NCI-H1105 treated with DMSO at 0.1 percent for 48 hours (cell line): ENCODE measurements at regions not wholly inside any gene's neighbourhood (a gene's known extent, or its start where the extent isn't known, plus 50 kb on each side); places are given as distances from the start of the nearest gene placed in this dataset.
A peak's percentile ranks its signal among the peaks of the same experiment; 100 is the strongest.
"Not testable (repeated sequence)": the region's sequence is repeated elsewhere in the genome, so short reads cannot be mapped to it uniquely, and the experiment has no call there.

Experiments used
- DNase-seq: peaks from one replicate; lab custom pipeline; 2025; lab: John Stamatoyannopoulos, UW

DNA sequence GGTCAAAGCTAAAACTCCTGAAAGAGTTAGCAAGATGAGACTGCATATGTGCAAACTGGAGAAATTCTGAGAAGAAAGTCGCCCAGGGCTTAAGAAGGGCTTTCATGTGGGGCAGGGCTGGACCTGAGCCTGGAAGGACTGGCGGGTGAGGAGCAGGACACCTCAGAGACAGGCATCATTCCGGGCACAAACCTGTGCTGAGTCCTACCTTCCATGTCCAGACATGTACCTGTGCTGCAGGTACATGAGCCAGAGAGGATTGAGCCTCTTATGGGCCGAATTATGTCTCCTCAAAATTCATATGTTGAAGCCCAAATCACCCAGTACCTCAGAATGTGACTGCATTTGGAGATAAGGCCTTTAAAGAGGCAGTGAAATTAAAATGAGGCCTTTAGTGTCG, 171.0 kb downstream of the QRSL1 start:
- DNase-seq = no peak

DNA sequence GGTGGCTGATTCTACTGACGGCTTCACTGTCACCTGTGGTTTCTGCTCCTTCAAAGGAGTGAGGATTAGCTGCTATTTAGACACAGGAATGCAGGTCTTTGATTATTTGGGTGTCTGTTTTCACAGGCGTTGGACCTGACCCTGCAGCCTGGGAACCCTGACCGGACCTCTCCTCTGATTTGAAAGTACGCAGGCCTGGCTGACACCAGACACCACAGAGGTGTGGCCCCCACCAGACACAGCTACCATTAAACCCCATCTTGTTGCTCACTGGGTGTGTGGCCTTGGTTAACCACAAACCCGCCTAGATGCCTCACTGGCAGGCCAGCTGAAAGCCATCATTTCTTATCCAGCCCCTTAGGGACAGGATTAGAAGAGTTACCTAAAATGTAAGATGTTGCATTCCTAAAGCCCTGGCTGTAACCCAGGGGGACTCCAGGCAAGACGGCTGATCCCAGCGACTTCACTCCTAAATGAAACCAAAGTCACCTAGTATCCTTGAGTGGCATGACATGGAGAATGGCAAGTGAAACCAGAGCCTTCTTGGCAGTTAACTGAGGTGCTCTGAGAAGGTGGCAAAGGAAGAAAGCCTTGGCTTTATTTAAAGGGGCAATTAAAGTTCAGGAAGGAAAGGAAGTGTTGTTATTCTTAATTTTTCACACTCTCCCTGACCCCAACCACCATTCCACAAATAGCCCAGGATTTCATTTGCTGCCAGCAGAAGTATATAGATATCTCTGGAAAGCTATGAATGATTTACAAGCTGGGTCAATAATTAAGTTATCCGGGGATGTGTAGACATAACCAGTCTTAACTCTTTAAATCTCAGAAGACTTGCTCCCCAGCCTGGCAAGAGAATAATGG, 169.9 kb downstream of the QRSL1 start:
- DNase-seq = no peak

DNA sequence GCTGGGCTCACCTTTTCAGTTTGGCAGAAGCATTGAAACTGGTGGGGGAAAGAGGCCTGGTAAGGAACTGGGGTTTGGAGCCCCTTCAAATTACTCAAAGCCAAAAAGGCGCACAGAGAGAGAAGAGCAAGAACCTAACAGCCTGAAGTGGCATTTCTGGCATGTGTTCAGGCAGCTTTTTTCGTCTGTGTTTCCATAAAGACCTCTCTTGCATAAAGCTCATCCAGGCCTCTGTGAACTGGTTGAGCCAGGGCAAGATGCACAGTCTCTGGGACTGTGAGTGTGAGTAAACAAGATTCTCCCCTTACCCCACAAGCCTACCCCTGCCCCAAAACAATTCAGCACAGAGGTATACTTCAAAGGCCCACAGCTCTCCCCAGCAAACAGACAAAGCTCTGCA, 167.8 kb downstream of the QRSL1 start:
- no peak for DNase-seq

DNA sequence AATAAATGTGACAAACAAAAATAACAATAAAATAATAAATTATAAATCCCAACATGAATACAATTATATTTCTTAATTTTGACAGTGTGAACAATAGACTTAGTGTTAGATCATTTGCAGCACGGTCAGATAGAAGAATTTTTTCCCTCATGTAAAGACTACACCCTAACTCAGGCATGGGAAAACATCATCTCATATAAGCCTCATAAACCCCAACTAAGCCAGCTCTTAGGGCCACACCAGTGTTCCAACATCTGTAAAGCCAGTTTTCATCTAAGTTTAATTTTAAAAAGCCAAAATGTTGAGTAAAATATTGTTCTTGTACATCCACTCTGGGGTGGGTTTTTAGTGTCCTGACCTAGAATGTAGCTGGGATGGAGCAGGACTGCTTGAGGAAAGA, 167.4 kb downstream of the QRSL1 start:
- DNase-seq = no peak

DNA sequence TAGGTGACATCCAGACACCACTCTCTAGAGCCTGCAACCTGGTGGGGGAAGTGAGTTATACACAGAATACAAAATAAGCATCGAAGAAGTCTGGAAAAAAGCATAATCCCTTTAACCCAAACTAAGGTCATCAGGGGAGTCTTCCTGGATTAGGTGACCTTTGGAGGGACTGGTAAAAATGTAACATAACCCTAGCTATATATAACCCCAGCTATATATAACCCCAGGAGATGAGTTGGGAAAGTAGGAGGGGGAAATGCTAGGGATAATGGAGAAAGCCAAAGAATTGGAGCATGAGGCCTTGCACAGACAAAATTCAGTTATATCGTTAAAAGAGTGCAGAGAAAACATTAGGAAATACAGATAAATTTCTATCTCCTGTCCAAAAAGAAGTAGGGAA, 164.8 kb downstream of the QRSL1 start:
- DNase-seq = no peak

DNA sequence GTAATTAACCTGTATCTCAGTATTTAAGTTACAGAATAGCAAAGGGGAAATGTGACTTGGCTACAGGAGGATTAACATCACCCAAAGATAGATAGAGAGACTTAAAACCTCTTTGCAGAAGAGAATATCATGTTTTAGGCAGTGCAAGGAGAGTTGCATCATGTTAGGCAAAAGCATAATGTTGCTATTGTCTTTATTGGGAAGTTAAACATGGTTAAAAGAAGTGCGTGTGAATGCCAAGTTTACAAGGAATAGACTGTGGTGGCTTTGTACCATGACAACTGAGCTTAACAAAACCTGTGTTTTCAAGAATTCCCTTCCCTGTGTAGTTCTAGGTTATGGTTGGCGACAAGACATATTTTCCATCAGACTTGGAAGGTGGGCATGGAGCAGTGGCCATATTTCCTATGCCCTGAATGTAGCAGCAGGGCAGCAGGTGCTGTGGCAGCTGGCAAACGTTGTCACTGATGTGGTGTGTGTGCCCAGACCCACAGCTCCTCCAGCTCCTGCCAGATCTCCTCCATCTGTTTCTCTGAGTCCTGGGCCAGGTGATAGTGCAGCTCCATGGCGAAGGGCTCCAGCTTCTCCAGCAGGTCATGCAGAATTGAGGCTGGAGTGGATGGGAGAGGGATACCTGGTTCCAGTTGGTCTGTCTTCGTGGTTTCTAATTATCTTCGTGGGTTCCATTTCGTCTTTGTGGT, 163.3 kb downstream of the QRSL1 start:
- DNase-seq = no peak

DNA sequence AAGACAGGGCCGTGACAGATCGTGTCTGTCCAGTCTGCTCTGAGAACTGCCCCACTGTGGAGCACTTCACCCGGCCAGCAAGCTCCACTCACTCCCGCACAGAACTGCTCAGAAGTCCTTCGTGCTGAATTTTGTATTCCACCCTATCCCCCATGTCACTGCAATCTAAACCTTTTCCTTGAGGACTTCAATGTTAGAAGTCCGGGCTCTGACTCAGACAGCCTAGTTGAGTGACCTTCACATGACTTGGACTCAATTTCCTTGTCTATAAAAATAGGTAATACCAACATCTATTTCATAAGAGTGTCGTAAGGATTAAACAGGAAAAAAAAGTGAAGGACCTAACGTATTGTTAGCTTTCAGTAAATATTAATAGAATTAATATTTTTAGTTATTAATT, 161.6 kb downstream of the QRSL1 start:
- DNase-seq = no peak

DNA sequence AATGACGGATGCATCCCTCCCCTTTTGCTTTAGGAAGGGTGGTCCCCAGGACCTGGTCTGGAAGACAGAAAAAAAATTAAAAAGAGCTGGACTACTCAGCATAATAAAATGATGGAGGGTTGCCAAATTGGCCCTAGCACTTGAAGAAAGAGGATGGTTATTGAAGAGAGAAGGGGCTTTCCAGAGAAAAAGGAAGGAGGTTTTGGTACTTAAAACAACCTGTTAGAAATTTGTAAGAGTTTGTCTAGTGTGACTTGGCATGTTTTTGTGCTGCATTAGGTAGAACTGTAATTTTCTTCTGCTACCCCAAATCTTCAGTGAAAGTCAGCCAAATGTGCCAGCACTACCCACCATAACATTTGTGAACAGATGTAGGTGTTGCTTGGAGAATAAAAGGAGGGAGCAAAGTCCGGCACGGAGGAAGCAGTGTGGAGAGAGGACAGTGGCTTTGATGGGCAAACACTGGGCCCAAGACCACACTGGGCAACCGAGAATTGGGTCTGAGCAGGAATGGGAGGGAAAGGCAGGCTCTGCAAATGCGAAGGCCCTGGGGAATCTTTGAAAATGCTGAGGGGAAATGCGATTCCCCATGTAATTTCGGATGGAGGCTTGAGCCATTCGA, 160.9 kb downstream of the QRSL1 start:
- peak; percentile 2 for DNase-seq

DNA sequence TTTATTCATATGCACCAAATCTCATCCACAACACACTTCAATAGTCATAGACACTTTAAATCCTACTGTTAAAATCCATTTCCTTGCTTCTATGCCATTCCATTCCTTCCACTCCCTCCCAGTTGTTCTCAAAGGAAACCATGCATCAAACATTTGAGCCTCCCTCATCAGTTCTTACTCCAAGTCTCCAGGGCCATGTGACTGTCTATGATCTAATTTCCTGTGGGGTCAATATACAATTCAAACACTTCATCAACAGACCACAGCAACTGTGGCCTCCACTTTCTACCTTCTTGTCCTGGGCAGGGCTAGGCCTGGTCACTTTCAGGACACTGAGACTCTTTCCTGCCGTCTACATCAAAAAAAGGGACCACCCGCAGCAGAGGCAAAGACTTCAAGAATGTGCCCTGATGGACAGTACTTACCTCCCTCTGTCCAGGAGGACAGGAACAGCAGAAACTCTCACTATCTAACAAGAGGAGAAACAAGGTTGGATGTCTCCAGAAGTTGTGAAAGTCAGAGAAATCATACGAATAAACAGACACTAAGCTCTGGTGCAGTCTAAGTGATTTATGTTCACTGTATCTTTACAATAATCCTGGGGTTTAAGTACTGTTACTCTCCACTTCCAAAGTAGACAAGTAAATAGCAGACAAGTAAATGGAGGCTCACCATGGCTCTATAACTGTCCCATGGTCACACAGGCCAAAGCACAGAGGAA, 160.2 kb downstream of the QRSL1 start:
- no peak for DNase-seq

DNA sequence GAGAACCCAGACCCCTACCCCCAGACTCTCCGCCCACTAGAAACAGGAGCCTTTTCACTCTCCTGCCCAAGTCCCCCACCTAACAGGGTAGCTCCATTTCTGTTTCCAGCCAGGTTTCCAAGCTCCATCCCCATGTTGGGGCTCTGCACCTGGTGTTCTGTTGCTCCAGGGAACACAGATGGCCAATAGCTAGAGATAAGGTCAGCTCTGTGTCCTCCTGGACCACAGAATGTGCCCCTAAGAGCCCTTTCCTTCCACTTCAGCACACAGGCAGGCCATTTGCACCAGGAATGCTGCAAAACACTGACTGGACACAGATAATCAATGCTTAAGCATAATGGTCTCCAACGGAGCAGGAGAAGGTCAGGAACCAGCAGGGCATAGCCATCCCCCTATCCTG, 159.4 kb downstream of the QRSL1 start:
- DNase-seq = no peak

DNA sequence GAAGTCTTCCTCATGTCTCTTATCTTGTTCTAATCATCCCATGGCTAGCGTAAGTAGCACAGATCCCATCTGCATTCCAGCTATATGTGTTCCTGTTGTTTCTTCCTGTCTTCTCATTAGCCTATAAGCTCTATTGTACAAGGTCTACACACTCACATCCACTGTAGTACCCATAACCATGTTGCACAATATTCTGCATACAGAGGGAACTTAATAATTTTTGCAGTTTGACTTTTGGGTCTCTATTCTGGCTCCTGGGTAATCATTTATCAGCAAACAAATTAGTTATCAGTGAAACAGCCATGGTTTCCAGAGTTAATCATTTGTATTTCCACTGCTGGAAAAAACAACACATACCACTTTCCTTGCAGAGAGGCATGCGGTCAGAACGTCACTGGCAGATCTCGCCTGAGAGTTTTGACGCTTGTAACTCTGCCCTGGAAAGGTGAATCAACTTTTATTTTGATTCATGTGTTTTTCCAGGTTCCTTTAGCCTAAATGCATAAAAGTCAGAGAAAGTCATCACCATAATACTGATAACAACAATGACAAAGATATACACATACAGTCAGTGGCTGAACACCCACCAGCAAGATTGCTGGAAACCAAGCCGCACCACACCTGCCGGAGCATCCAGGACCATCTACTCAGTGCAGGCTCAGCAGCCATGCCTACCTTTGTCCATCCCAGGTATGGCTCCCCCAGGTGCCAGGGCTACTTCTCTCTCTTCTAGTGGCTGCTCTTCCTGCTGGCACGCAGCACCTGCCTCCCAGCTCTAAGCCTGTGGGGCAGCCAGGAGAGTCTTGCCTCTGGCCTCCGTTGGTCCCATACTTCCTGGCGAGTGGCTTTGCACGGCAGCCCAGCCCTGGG, 158.2 kb downstream of the QRSL1 start:
- DNase-seq = no peak

DNA sequence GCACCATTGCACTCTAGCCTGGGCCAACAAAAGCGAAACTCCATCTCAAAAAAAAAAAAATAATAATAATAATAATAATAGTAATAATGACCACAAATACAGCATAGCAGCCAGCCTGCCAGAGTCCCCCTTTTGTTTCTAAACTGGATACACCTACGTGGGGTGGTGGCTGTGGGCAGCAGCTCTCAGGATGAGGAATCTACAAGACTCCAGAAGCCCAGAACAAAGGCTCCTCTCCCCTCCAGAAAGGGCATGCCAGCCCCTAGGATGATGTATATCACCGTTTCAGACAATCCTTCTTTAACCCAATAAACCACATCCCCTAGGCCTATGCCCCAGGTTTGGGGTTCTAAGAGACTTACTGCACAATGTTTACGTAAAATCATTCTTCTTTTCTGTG, 155.9 kb downstream of the QRSL1 start:
- DNase-seq = no peak

DNA sequence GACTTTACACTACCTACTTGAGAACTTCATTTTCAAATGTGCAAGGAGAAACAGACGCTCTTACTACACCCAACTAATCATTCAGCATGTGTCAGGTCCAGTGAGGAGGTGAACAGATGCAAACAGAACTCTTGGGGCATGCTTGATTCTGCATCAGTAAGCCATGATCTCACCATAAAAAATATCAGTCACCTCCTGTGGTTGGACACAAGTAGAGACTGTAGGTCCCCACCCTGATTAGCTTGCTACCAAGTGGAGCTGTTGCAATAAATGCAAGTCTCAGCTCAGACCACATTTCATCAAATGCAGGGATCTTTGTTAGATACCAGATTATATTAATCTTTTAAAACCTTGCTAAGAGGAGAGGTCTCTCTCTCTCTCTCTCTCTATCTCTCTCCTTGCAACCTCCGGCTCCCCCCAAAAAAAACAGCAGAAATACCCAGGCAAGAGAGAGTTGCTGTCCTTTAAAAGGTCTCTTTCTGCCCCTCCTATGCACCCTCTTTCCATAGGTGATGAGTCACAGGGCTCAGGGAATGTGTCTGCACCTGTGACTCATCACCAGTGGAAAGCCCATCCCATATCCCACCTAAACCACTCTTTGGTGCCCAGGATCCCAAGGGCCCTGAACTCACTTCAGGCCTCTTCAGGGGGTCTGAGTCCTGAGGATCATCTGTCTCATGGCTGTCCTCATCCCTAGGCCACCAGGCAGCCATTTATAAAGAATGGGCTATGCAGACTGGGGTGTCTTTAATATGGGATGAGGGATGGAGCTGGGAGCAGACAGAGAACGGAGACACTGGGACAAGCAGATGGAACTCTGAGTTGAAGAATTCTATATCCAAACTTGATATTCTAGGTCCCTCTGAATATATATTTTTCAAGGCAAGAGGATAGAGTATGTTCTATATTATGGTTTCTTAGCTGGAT, 154.5 kb downstream of the QRSL1 start:
- no peak for DNase-seq

DNA sequence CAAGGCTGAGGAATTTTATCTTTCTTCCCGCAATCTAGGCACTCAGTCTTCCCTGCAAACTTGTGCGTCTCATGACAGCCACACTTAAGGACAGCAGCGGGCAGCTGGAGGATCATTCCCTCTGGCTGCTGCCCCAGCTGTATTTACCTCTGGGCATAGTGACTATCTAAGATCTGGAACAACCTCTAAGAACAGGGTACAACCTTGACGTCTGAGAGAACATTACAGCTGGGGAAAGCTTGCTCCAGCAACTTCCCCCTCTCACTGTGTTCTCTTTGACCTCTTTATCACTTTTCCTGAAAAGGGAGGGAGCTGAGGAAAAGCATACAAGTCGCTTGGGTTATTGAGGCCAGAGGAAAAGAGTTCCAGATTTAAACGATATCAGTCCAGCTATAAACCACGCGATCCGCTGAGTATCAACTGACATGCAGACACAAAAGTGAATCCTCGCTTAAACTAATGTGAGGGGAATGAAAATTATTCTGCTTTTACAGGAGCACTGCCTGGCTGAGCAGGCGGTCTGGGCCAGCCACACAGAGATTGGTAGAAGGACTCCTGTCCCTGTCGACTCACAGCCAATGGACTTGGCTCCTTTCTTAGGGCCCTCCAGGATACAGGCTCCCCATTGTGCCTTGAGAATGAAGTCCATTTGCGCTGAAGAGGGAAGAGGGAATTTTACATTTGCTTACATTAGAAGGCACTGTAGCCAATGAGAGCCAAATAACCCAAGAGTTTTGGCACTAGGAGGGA, 153.3 kb downstream of the QRSL1 start:
- DNase-seq = no peak

DNA sequence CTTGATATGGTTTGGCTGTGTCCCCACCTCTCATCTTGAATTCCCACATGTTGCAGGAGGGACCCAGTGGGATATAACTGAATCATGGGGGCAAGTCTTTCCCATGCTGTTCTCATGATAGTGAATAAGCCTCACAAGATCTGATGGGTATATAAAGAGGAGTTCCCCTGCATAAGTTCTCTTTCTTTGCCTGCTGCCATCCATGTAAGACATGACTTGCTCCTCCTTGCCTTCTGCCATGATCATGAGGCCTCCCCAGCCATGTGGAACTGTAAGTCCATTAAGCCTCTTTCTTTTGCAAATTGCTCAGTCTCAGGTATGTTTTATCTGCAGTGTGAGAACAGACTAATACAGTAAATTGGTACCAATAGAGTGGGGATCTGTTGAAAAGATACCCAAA, 150.2 kb downstream of the QRSL1 start:
- DNase-seq = not testable (repeated sequence)

DNA sequence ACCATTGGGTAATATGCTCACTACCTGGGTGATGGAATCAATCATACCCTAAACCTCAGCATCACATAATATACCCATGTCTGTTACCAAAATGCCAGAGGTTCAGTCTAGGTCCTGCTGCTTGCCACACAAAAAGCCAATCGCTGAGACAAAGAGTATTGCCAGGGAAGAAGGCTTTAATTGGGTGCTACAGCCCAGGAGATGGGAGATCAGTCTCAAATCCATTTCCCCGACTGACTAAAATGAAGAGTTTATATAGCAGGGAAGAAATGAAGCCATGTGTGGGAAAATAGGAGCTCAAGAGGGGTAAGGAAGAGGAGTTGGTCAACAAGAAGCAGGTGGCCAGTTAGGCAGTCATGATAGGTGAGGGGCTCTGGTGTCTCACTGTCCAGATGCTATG, 149.6 kb downstream of the QRSL1 start:
- DNase-seq = no peak

DNA sequence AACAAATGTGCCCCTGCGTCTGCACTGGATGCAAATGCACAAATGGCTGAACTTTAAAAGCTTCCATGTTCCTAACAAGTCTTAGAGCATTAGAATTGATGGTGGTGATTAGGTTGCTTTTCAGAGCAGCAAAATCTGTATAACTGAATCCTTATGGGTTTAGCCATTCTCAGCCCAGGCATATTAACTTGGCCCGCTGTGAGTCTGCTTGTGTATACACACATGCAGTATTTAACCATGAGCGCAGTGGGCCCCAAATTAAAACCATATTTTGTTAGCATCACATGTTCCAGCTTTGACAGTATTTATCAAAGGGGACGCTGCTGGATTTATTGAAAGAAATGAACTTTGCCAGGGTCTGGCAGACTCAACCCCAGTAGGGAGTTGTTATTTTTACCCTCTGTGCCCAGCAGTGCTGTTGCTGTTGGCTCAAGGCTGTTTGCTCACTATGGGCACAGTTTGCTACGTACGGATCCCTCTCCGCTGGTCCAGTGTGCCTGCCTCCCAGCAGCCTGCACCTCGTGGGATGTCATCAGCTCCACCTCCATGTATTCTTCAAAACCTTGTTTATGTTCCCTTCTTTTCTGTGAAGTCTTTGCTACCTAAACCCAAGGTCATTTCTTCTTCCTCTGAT, 144.7 kb downstream of the QRSL1 start:
- DNase-seq = no peak

DNA sequence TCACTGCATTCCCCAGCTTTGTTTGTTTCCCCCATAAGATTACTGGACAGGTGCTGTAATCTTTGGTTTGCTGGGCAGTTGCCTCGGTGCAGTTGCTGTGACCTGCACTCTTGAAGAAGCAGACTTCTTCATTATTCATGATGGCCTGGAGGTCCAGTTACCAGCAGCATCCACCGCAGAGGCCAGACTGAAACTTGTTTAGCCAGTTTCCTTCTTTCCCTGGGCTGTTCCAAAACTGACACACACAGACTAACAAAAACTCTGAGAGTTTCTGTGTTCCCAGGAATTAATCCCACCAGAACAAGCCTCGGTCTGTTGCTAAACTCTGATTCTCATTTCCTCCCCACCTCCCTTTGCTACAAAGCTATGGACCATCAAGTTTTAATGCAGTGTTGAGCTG, 144.1 kb downstream of the QRSL1 start:
- DNase-seq = no peak
